ENCODE measurements at regions not wholly inside any gene's neighbourhood (a gene's known extent, or its start where the extent isn't known, plus 50 kb on each side); places are given as distances from the start of the nearest gene placed in this dataset.

DNA sequence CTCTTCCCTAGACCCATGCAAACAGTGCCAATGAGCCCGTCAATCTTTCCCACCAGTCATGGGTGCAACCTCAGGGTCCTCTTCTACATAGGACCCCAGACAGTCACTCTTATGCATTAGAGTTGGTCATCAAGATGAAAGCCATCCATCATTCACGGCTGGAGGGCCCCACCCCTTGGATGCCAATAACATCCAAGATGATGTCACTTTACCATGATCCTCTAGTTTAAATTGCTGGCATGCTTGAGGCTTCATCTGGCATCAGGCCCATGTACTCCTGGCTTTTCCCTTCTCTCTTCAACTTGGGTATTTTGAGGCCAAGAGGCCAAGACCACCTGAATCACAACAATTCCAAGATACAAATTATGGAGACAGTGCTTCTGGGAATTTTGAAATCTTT lies 91.1 kb upstream of the MAPK4 start:
- H3K36me3 ChIP-seq, result no peaks in the 10 kb centered on the region
- intact Hi-C loops (cut with DNase I; ENCODE audit: low total_unique reads), result no loop called here
- no peak for TF ChIP-seq POLR2A (IDR thresholded peaks at IDR 0.05)
- TF ChIP-seq POLR2AphosphoS5 (IDR thresholded peaks at IDR 0.05), result no peak
- TF ChIP-seq, protein P1, sequence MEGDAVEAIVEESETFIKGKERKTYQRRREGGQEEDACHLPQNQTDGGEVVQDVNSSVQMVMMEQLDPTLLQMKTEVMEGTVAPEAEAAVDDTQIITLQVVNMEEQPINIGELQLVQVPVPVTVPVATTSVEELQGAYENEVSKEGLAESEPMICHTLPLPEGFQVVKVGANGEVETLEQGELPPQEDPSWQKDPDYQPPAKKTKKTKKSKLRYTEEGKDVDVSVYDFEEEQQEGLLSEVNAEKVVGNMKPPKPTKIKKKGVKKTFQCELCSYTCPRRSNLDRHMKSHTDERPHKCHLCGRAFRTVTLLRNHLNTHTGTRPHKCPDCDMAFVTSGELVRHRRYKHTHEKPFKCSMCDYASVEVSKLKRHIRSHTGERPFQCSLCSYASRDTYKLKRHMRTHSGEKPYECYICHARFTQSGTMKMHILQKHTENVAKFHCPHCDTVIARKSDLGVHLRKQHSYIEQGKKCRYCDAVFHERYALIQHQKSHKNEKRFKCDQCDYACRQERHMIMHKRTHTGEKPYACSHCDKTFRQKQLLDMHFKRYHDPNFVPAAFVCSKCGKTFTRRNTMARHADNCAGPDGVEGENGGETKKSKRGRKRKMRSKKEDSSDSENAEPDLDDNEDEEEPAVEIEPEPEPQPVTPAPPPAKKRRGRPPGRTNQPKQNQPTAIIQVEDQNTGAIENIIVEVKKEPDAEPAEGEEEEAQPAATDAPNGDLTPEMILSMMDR (IDR thresholded peaks at IDR 0.05), result no peak
- H3K4me3 ChIP-seq, result no peak overlapping the region
- H3K27ac ChIP-seq, result no peak overlapping the region
- peaks cover 0 to 7% (median 0%) of the 10 kb centered on the region in 4 donors for H3K4me1 ChIP-seq
- no peaks in the 10 kb centered on the region for H3K9me3 ChIP-seq
- WGBS, 5 donors, result 65 to 83% (median 75%) methylated on average over 2 of the region's 2 CpGs
- no peak for DNase-seq
- H3K27me3 ChIP-seq, result no peaks in the 10 kb centered on the region

DNA sequence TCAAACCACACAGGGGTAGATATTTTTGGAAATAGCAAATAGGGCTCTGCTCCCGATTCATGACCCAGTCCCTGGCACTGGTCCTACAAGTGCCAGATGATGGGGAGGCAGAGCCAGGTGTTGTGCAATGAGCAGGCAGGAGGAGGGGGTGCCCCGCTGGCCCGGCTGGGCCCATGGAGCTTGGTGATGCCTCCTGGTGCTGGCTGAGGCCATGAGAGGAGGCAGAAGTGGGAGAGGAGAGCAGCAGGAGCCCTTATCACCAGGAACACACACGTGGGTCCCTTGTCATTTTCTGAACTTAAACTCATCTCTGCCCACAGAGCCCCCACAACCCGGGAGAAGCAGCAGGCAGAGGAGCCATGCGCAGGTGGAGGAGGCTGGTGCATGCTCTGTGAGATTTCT lies 90.5 kb upstream of the MAPK4 start:
- Histone ChIP-seq H3K9me3 (no peaks in the 10 kb centered on the region), H3K27ac (no peak overlapping the region), H3K27me3 (peaks cover 0 to 3% (median 0%) of the 10 kb centered on the region in 3 donors), H3K36me3 (no peaks in the 10 kb centered on the region), H3K4me3 (no peak overlapping the region), H3K4me1 (peaks cover 0 to 7% (median 0%) of the 10 kb centered on the region in 4 donors)
- TF ChIP-seq EP300 (IDR thresholded peaks at IDR 0.05), result no peak
- TF ChIP-seq, protein P1 (IDR thresholded peaks at IDR 0.05), result no peak
- TF ChIP-seq POLR2AphosphoS5 (IDR thresholded peaks at IDR 0.05), result no peak
- TF ChIP-seq POLR2A (IDR thresholded peaks at IDR 0.05), result no peak
- no peak for DNase-seq
- intact Hi-C loops (cut with DNase I; ENCODE audit: low total_unique reads), result no loop called here
- WGBS, 5 donors, result 64 to 85% (median 75%) methylated on average over 6 of the region's 6 CpGs

DNA sequence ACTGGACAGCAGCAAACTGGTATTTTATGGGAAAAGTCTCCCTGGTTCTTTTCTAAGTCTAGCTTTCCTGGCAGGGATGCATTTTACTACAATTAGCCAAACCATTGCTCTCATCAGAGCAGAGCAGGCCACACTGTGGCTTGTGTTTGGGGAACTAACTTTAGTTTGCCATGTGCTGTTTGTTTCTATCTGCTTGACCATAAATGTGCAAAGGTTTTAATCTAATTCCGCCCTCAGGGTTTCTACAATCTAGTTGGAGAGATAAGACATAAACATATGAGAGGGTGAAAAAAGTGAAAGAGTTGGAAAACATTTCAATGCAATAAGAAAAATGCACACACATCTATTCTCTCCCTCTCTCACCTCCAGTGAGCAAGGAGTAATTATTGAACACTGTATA lies 86.9 kb upstream of the MAPK4 start:
- WGBS, 5 donors, result 24 to 34% (median 32%) methylated on average over 1 of the region's 1 CpG
- no peak overlapping the region for H3K4me3 ChIP-seq
- H3K9me3 ChIP-seq, result no peaks in the 10 kb centered on the region
- H3K36me3 ChIP-seq, result no peaks in the 10 kb centered on the region
- H3K4me1 ChIP-seq, result peaks cover 0 to 7% (median 0%) of the 10 kb centered on the region in 4 donors
- no peak for DNase-seq
- no peak overlapping the region for H3K27ac ChIP-seq
- intact Hi-C loops (cut with DNase I; ENCODE audit: low total_unique reads), result no loop called here
- peaks cover 0 to 3% (median 0%) of the 10 kb centered on the region in 3 donors for H3K27me3 ChIP-seq
- TF ChIP-seq EP300 (IDR thresholded peaks at IDR 0.05) (no peak), POLR2AphosphoS5 (IDR thresholded peaks at IDR 0.05) (no peak), POLR2A (IDR thresholded peaks at IDR 0.05) (no peak)
- TF ChIP-seq, protein P1 (IDR thresholded peaks at IDR 0.05), result no peak

DNA sequence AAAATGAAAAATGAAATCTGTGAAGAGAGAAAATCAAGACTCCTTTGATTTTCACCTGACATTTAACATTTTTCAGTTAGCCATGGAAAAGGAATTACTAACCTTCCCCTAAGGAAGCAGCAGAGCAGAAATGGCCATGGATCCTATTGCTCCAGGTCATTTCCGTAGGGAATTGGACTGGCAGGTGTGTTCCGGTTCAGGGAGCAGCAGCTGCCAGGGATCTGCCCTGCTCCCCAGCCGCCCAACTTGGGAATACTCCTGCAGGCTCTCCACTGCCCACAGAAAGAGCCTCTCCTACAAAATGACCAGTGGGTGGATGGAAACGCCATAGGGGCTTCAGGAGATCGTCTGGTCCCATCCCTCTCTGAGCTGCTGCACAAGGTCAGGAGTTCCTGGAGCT lies 86.0 kb upstream of the MAPK4 start:
- intact Hi-C loops (cut with DNase I; ENCODE audit: low total_unique reads), result no loop called here
- no peak overlapping the region for H3K4me3 ChIP-seq
- peaks cover 0 to 1% (median 0%) of the 10 kb centered on the region in 4 donors for H3K4me1 ChIP-seq
- TF ChIP-seq EP300 (IDR thresholded peaks at IDR 0.05) (no peak), POLR2A (IDR thresholded peaks at IDR 0.05) (no peak), POLR2AphosphoS5 (IDR thresholded peaks at IDR 0.05) (no peak)
- TF ChIP-seq, protein P1 (IDR thresholded peaks at IDR 0.05), result no peak
- no peaks in the 10 kb centered on the region for H3K36me3 ChIP-seq
- DNase-seq, result no peak
- peaks cover 0 to 3% (median 0%) of the 10 kb centered on the region in 3 donors for H3K27me3 ChIP-seq
- no peak overlapping the region for H3K27ac ChIP-seq
- 61 to 83% (median 77%) methylated on average over 4 to 5 of the region's 5 CpGs for WGBS, 5 donors
- H3K9me3 ChIP-seq, result no peaks in the 10 kb centered on the region
